Kidney epithelial cell (primary cell): ENCODE measurements at regions not wholly inside any gene's neighbourhood (a gene's known extent, or its start where the extent isn't known, plus 50 kb on each side); places are given as distances from the start of the nearest gene placed in this dataset.

Experiments used
- DNase-seq: peaks from one replicate; pipeline ENCODE4 v3.0.0-alpha.2; 2010; ENCODE audit warnings: low read depth
- H3K27me3 ChIP-seq: 2 replicates; pipeline ENCODE4 v1.6.0; 2011; ENCODE audit warnings: low read length; ENCODE audit not compliant: control insufficient read depth, insufficient read depth
- H3K36me3 ChIP-seq: 2 replicates; pipeline ENCODE4 v1.5.1; 2011; ENCODE audit warnings: low read length; ENCODE audit not compliant: control insufficient read depth, insufficient read depth
- H3K4me3 ChIP-seq: 2 replicates; pipeline ENCODE4 v1.5.1; 2011; ENCODE audit warnings: low read depth, mild to moderate bottlenecking, control low read depth, low read length
- CTCF ChIP-seq: IDR thresholded peaks from 2 replicates; pipeline ENCODE4 v1.5.1; 2011; ENCODE audit warnings: mild to moderate bottlenecking, moderate library complexity, low read length, control low read depth, inconsistent platforms; ENCODE audit not compliant: insufficient read depth, poor library complexity, severe bottlenecking

- DNase-seq: no peak
- no peaks in the 10 kb centered on the region for H3K36me3 ChIP-seq
- no peak overlapping the region for H3K4me3 ChIP-seq
- TF ChIP-seq CTCF: no peak
- no peaks in the 10 kb centered on the region for H3K27me3 ChIP-seq
Measured at GRCh38 chr4:137609718-137610430, 77.6 kb upstream of the PCDH18 start.

GRCh38 chr4:137608085-137608484 is 75.8 kb upstream of the PCDH18 start:
- no peaks in the 10 kb centered on the region for H3K36me3 ChIP-seq
- no peak for TF ChIP-seq CTCF

GRCh38 chr4:137602436-137602835 is 70.1 kb upstream of the PCDH18 start:
- TF ChIP-seq CTCF: no peak
- no peaks in the 10 kb centered on the region for H3K27me3 ChIP-seq

More at GRCh38 chr4:137608085-137608484, 75.8 kb upstream of the PCDH18 start:
- no peak for DNase-seq
- Histone ChIP-seq H3K27me3 (no peaks in the 10 kb centered on the region), H3K4me3 (no peak overlapping the region)

GRCh38 chr4:137601934-137602333 is 69.6 kb upstream of the PCDH18 start:
- H3K36me3 ChIP-seq: no peaks in the 10 kb centered on the region
- H3K27me3 ChIP-seq: no peaks in the 10 kb centered on the region
- H3K4me3 ChIP-seq: no peak overlapping the region
- no peak for TF ChIP-seq CTCF
- no peak for DNase-seq

More at GRCh38 chr4:137602436-137602835, 70.1 kb upstream of the PCDH18 start:
- no peak for DNase-seq
- H3K36me3 ChIP-seq: no peaks in the 10 kb centered on the region
- no peak overlapping the region for H3K4me3 ChIP-seq

- no peaks in the 10 kb centered on the region for H3K27me3 ChIP-seq
- TF ChIP-seq CTCF: no peak
Measured at GRCh38 chr4:137599734-137600133, 67.4 kb upstream of the PCDH18 start.

GRCh38 chr4:137597752-137598430 is 65.6 kb upstream of the PCDH18 start:
- H3K4me3 ChIP-seq: no peak overlapping the region
- H3K36me3 ChIP-seq: no peaks in the 10 kb centered on the region
- no peak for TF ChIP-seq CTCF
- no peaks in the 10 kb centered on the region for H3K27me3 ChIP-seq
- DNase-seq: no peak

More at GRCh38 chr4:137599734-137600133, 67.4 kb upstream of the PCDH18 start:
- Histone ChIP-seq H3K36me3 (no peaks in the 10 kb centered on the region), H3K4me3 (no peak overlapping the region)
- DNase-seq: no peak
